Peyer's patch (tissue), 4 donors: ENCODE measurements at regions not wholly inside any gene's neighbourhood (a gene's known extent, or its start where the extent isn't known, plus 50 kb on each side); places are given as distances from the start of the nearest gene placed in this dataset.

ENCODE experiments used
- CTCF ChIP-seq, 6 experiments: fragments of 450-650 bp in 4 of 6; fragments of 200-600 bp in 2 of 6; sonication (generic) in 1 of 6; IDR thresholded peaks; one replicate each; pipeline ENCODE4 v1.5.1; 2017 to 2019; ENCODE audit warnings: antibody characterized with exemption in 6 of 6, mild to moderate bottlenecking in 3 of 6, moderate library complexity in 1 of 6
- POLR2A ChIP-seq, 2 donors: fragments of 450-650 bp; IDR thresholded peaks; one replicate each; pipeline ENCODE4 v1.5.1; 2017; ENCODE audit warnings: antibody characterized with exemption in 2 of 2, mild to moderate bottlenecking in 2 of 2, moderate library complexity in 2 of 2

- TF ChIP-seq CTCF (IDR thresholded peaks at IDR 0.05) = no peak
- no peak for TF ChIP-seq POLR2A (IDR thresholded peaks at IDR 0.05)
Observed at GRCh38 chr3:8246070-8246469, 255.6 kb upstream of the LMCD1 start.
